Parathyroid adenoma (tissue), 2 donors: ENCODE measurements at regions not wholly inside any gene's neighbourhood (a gene's known extent, or its start where the extent isn't known, plus 50 kb on each side); places are given as distances from the start of the nearest gene placed in this dataset.

Source experiments
- H2AFZ ChIP-seq: fragments of 300-600 bp; sonication (generic); one replicate; pipeline ENCODE4 v1.7.0; 2017; ENCODE audit warnings: antibody characterized with exemption, mild to moderate bottlenecking
- H3K27ac ChIP-seq: fragments of 300-600 bp; sonication (generic); one replicate; pipeline ENCODE4 v1.7.0; 2017
- H3K27me3 ChIP-seq: fragments of 300-600 bp; sonication (generic); one replicate; pipeline ENCODE4 v1.7.0; 2017; ENCODE audit warnings: low read length; ENCODE audit not compliant: control insufficient read depth, insufficient read depth
- H3K36me3 ChIP-seq: fragments of 300-600 bp; sonication (generic); one replicate; pipeline ENCODE4 v1.7.0; 2017; ENCODE audit warnings: low read length; ENCODE audit not compliant: control insufficient read depth, insufficient read depth
- H3K4me1 ChIP-seq: fragments of 300-600 bp; sonication (generic); one replicate; pipeline ENCODE4 v1.7.0; 2017; ENCODE audit warnings: control low read depth
- H3K4me2 ChIP-seq: fragments of 300-600 bp; sonication (generic); one replicate; pipeline ENCODE4 v1.7.0; 2017; ENCODE audit warnings: low read length
- H3K4me3 ChIP-seq: fragments of 300-600 bp; sonication (generic); one replicate; pipeline ENCODE4 v1.7.0; 2017; ENCODE audit warnings: low read depth, low read length
- H3K79me2 ChIP-seq: fragments of 300-600 bp; sonication (generic); one replicate; pipeline ENCODE4 v1.7.0; 2017; ENCODE audit warnings: control low read depth
- H3K9ac ChIP-seq: fragments of 300-600 bp; sonication (generic); one replicate; pipeline ENCODE4 v1.7.0; 2017; ENCODE audit warnings: mild to moderate bottlenecking
- H3K9me3 ChIP-seq: fragments of 300-600 bp; sonication (generic); one replicate; pipeline ENCODE4 v1.7.0; 2017; ENCODE audit warnings: low read length; ENCODE audit not compliant: control insufficient read depth
- TF ChIP-seq, protein P1 (sequence below): fragments of 300-600 bp; sonication (generic); IDR thresholded peaks from one replicate; pipeline ENCODE4 v1.7.0; 2017; ENCODE audit warnings: antibody characterized with exemption, mild to moderate bottlenecking
- donor health status: primary hyperparathyroidism.

DNA sequence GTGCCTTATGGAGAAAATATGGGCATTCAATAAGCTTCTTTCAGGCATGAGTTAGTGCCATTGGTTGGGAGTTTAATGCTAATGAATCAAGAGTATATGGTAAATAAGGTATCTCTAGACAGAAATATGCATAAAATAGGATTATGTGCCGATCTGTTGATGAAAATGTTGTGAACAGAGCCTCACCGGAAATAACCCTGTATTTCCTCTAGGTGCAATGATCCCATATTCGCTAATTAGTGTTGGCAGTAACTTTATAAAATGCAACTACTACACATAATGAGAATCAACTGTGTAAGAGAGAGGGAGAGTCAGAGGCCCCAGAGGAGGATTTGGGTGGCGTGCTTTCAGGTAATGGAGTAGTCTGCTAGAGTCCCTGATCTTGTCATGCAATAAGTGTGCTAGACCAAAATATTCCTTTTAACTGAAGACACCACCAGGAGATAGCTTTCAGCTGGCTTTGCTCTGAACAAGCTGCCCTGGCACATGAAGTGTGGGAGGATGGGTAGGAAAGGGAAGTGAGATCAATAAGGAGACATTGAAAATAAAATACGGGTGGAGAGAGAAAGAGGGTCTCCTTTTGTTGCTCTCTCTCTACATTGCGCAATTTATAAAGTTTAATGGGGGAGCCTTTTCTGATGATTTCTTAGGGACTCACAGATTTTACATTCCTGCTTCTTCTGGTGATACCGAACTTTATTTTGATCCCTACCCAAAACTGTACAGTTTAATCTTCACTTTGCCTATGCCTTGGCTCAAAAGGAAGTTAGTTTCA is 68.6 kb upstream of the PLXNC1 start:
- no peaks in the 10 kb centered on the region for H3K9me3 ChIP-seq
- TF ChIP-seq, protein P1, sequence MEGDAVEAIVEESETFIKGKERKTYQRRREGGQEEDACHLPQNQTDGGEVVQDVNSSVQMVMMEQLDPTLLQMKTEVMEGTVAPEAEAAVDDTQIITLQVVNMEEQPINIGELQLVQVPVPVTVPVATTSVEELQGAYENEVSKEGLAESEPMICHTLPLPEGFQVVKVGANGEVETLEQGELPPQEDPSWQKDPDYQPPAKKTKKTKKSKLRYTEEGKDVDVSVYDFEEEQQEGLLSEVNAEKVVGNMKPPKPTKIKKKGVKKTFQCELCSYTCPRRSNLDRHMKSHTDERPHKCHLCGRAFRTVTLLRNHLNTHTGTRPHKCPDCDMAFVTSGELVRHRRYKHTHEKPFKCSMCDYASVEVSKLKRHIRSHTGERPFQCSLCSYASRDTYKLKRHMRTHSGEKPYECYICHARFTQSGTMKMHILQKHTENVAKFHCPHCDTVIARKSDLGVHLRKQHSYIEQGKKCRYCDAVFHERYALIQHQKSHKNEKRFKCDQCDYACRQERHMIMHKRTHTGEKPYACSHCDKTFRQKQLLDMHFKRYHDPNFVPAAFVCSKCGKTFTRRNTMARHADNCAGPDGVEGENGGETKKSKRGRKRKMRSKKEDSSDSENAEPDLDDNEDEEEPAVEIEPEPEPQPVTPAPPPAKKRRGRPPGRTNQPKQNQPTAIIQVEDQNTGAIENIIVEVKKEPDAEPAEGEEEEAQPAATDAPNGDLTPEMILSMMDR = no peak
- no peak overlapping the region for H3K9ac ChIP-seq
- no peaks in the 10 kb centered on the region for H3K4me1 ChIP-seq
- H3K4me2 ChIP-seq = no peak overlapping the region
- H3K79me2 ChIP-seq = no peaks in the 10 kb centered on the region
- H3K4me3 ChIP-seq = no peak overlapping the region
- no peaks in the 10 kb centered on the region for H3K36me3 ChIP-seq
- H2AFZ ChIP-seq = no peak overlapping the region
- H3K27me3 ChIP-seq = no peaks in the 10 kb centered on the region
- H3K27ac ChIP-seq = no peak overlapping the region

DNA sequence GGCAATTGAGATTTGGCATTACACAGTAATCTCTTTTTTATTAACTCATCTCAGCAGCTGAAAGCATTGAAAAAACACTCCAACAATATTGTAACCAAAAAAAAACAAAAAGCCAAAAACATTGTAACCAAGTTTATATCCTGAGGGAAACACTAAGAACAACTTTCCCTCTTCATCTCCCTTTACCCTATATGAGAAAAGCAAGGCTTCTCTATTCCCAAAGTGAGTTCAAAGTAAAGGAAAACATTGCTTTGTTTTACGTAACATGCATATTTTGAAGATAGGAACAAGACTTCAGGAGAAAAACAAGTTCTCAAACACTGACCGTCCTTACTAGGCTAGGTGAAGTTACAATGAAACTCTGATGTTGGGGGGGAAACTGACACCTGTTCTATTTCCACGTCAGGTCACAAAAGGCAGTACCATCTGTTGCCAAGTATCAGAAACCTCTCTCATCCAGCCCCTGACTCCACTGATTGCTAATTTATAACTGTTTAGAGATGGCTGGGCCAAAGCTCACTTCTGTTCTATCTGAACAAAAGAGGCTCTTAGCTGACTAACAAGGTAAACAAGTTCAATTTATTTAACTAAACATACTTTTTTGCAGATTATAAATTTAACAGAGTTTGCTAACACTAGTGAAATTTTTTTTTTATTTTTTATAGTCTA is 67.9 kb upstream of the PLXNC1 start:
- no peak overlapping the region for H3K4me3 ChIP-seq
- H3K27me3 ChIP-seq = no peaks in the 10 kb centered on the region
- TF ChIP-seq, protein P1 = no peak
- no peaks in the 10 kb centered on the region for H3K9me3 ChIP-seq
- no peaks in the 10 kb centered on the region for H3K79me2 ChIP-seq
- no peak overlapping the region for H3K4me2 ChIP-seq
- no peak overlapping the region for H3K27ac ChIP-seq
- H3K9ac ChIP-seq = no peak overlapping the region
- H3K4me1 ChIP-seq = no peaks in the 10 kb centered on the region
- no peak overlapping the region for H2AFZ ChIP-seq
- no peaks in the 10 kb centered on the region for H3K36me3 ChIP-seq

DNA sequence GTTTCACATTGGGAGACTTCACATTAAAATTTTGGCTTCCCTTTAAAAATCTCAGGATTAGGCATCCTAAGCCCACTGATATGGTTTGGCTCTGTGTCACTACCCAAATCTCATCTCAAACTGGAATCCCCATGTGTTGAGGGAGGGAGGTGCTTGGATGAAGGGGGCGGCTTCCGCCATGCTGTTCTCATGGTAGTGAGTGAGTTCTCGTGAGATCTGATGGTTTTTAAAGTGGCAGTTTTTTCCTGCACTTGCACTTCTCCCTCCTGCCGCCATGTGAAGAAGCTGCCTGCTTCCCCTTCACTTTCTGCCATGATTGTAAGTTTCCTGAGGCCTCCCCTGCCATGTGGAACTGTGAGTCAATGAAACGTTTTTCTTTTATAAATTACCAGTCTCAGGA is 65.7 kb upstream of the PLXNC1 start:
- H3K79me2 ChIP-seq = no peaks in the 10 kb centered on the region
- H3K4me1 ChIP-seq = no peaks in the 10 kb centered on the region
- no peaks in the 10 kb centered on the region for H3K9me3 ChIP-seq
- no peak overlapping the region for H2AFZ ChIP-seq
- no peaks in the 10 kb centered on the region for H3K27me3 ChIP-seq
- no peaks in the 10 kb centered on the region for H3K36me3 ChIP-seq
- no peak overlapping the region for H3K4me3 ChIP-seq
- H3K4me2 ChIP-seq = no peak overlapping the region
- TF ChIP-seq, protein P1 = no peak
- no peak overlapping the region for H3K9ac ChIP-seq
- H3K27ac ChIP-seq = no peak overlapping the region

DNA sequence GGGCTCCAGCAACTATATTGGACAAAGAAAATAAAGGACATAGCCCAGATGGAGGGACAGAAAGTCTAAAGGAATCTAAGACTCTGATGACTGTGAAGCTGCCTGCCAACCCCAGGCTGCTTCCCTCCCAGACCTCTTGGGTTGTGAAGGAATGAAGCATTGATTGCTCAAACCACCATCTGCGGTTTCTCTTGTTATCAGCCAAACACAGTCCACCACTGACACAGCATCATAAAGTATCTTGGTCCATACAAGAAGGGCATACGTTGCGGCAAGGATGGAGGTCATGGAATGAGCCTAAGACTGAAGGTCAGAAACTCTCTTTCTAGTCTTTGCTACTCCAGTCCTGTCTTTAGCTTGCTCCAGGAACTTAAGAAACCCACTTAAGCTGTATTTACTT is 58.5 kb upstream of the PLXNC1 start:
- Histone ChIP-seq H3K4me1 (no peaks in the 10 kb centered on the region), H3K9ac (no peak overlapping the region)
- TF ChIP-seq, protein P1 = no peak

More for the DNA sequence above, 58.5 kb upstream of the PLXNC1 start:
- Histone ChIP-seq H2AFZ (no peak overlapping the region), H3K27ac (no peak overlapping the region), H3K4me2 (no peak overlapping the region), H3K27me3 (no peaks in the 10 kb centered on the region), H3K36me3 (no peaks in the 10 kb centered on the region), H3K79me2 (no peaks in the 10 kb centered on the region), H3K9me3 (no peaks in the 10 kb centered on the region), H3K4me3 (no peak overlapping the region)
